Stimulated activated CD8-positive, alpha-beta memory T cell treated with anti-CD3 and anti-CD28 coated beads, Interleukin-2, amount 100 ng/mL, for 1 hour (primary cell): ENCODE measurements at regions not wholly inside any gene's neighbourhood (a gene's known extent, or its start where the extent isn't known, plus 50 kb on each side); places are given as distances from the start of the nearest gene placed in this dataset.
"Not testable (repeated sequence)": the region's sequence is repeated elsewhere in the genome, so short reads cannot be mapped to it uniquely, and the experiment has no call there.

ENCODE experiments used
- DNase-seq, 2 donors: peaks; one replicate each; pipeline ENCODE4 v3.0.0-alpha.2; 2020; ENCODE audit warnings: low read depth in 2 of 2

GRCh38 chr7:131015657-131015958, 281.6 kb upstream of the KLF14 start:
- no peak for DNase-seq

- DNase-seq: no peak
Observed at GRCh38 chr7:131016230-131016629, 282.2 kb upstream of the KLF14 start.

GRCh38 chr7:131019351-131019750, 285.3 kb upstream of the KLF14 start:
- no peak for DNase-seq

- DNase-seq: no peak
Observed at GRCh38 chr7:131020759-131021261, 286.8 kb upstream of the KLF14 start.

GRCh38 chr7:131021460-131021859, 287.5 kb upstream of the KLF14 start:
- DNase-seq: no peak

GRCh38 chr7:131021902-131022301, 287.9 kb upstream of the KLF14 start:
- no peak for DNase-seq

- no peak for DNase-seq
Observed at GRCh38 chr7:131026297-131027000, 292.4 kb upstream of the KLF14 start.

- no peak for DNase-seq
Observed at GRCh38 chr7:131027287-131027773, 293.3 kb upstream of the KLF14 start.

- DNase-seq: no peak
Observed at GRCh38 chr7:131028295-131028694, 294.3 kb upstream of the KLF14 start.

GRCh38 chr7:131029002-131029401, 295.0 kb upstream of the KLF14 start:
- DNase-seq: no peak

- DNase-seq: no peak
Observed at GRCh38 chr7:131031099-131031868, 296.4 kb upstream of the MKLN1 start.

- DNase-seq: no peak
Observed at GRCh38 chr7:131032786-131033185, 294.9 kb upstream of the MKLN1 start.

GRCh38 chr7:131034166-131034881, 293.4 kb upstream of the MKLN1 start:
- DNase-seq: no peak

- DNase-seq: no peak
Observed at GRCh38 chr7:131035088-131035770, 292.4 kb upstream of the MKLN1 start.

GRCh38 chr7:131038153-131038552, 289.5 kb upstream of the MKLN1 start:
- DNase-seq: no peak

GRCh38 chr7:131039355-131039762, 288.3 kb upstream of the MKLN1 start:
- DNase-seq: no peak

GRCh38 chr7:131039836-131040235, 287.8 kb upstream of the MKLN1 start:
- DNase-seq: no peak

- no peak for DNase-seq
Observed at GRCh38 chr7:131040467-131040932, 287.2 kb upstream of the MKLN1 start.

- not testable (repeated sequence) for DNase-seq
Observed at GRCh38 chr7:131041012-131041695, 286.5 kb upstream of the MKLN1 start.

- DNase-seq: no peak
Observed at GRCh38 chr7:131042269-131043160, 285.2 kb upstream of the MKLN1 start.
